HEK293 (cell line): ENCODE measurements at regions not wholly inside any gene's neighbourhood (a gene's known extent, or its start where the extent isn't known, plus 50 kb on each side); places are given as distances from the start of the nearest gene placed in this dataset.

Experiments
- CTCF ChIA-PET: fragments of 350-600 bp; formaldehyde crosslinking; extraction: SDS; loops from one replicate; lab custom pipeline; 2021; ENCODE audit warnings: antibody characterized with exemption; lab: Yijun Ruan, JAX
- POLR2A ChIA-PET: fragments of 300-600 bp; formaldehyde crosslinking; extraction: SDS; loops from one replicate; lab custom pipeline; 2020; ENCODE audit warnings: antibody characterized with exemption, inconsistent platforms; lab: Yijun Ruan, JAX
- H3K27ac ChIP-seq: fragments of 200-500 bp; sonication (Bioruptor generic); 2 replicates; pipeline ENCODE4 v1.5.1; 2014; ENCODE audit warnings: low read depth, low read length, control low read depth, inconsistent platforms; ENCODE audit errors: extremely low read depth
- H3K36me3 ChIP-seq, 2 experiments: fragments of 200-500 bp in 1 of 2; sonication (Bioruptor generic) in 1 of 2; 1 replicate in 1 of 2; 2 replicates in 1 of 2; pipeline ENCODE4 v1.5.1; 2014 to 2017; ENCODE audit warnings: inconsistent platforms in 2 of 2, low read length in 2 of 2; ENCODE audit not compliant: control insufficient read depth in 2 of 2, insufficient read depth in 1 of 2
- H3K4me1 ChIP-seq: fragments of 200-500 bp; sonication (Bioruptor generic); 2 replicates; pipeline ENCODE4 v1.5.1; 2014; ENCODE audit warnings: mild to moderate bottlenecking, low read length, inconsistent platforms; ENCODE audit not compliant: control insufficient read depth, insufficient read depth
- H3K4me3 ChIP-seq: 2 replicates; pipeline ENCODE4 v1.5.1; 2011; ENCODE audit warnings: low read depth, mild to moderate bottlenecking, control low read depth, low read length, moderate library complexity
- H3K9me3 ChIP-seq: fragments of 200-500 bp; sonication (Bioruptor generic); 2 replicates; pipeline ENCODE4 v1.5.1; 2014; ENCODE audit warnings: low read depth, low read length, inconsistent platforms; ENCODE audit not compliant: control insufficient read depth, insufficient read depth
- BCL11A ChIP-seq: fragments of 450-650 bp; formaldehyde crosslinking; IDR thresholded peaks from 2 replicates; pipeline ENCODE4 v1.5.1; 2016; ENCODE audit warnings: low read depth, missing biosample characterization, missing genetic modification characterization
- CTCF ChIP-seq: fragments of 450-650 bp; formaldehyde crosslinking; IDR thresholded peaks from 2 replicates; pipeline ENCODE4 v1.5.1; 2016; ENCODE audit warnings: missing biosample characterization, missing genetic modification characterization
- FEZF1 ChIP-seq: fragments of 450-650 bp; formaldehyde crosslinking; IDR thresholded peaks from 2 replicates; pipeline ENCODE4 v1.5.1; 2016; ENCODE audit warnings: missing biosample characterization, missing genetic modification characterization
- GLI2 ChIP-seq: fragments of 450-650 bp; formaldehyde crosslinking; IDR thresholded peaks from 2 replicates; pipeline ENCODE4; 2017; ENCODE audit warnings: missing biosample characterization, missing genetic modification characterization, low read depth, borderline replicate concordance
- GLI4 ChIP-seq: fragments of 450-650 bp; formaldehyde crosslinking; IDR thresholded peaks from 2 replicates; pipeline ENCODE4 v1.5.1; 2016; ENCODE audit warnings: missing biosample characterization, missing genetic modification characterization
- SCRT1 ChIP-seq: fragments of 450-650 bp; formaldehyde crosslinking; IDR thresholded peaks from 2 replicates; pipeline ENCODE4 v1.5.1; 2016; ENCODE audit warnings: missing biosample characterization, missing genetic modification characterization, borderline replicate concordance
- SCRT2 ChIP-seq: fragments of 450-650 bp; formaldehyde crosslinking; IDR thresholded peaks from 2 replicates; pipeline ENCODE4 v1.5.1; 2016; ENCODE audit warnings: missing biosample characterization, missing genetic modification characterization
- SP7 ChIP-seq: fragments of 450-650 bp; formaldehyde crosslinking; IDR thresholded peaks from 2 replicates; pipeline ENCODE4 v1.5.1; 2016; ENCODE audit warnings: missing biosample characterization, missing genetic modification characterization
- YY1 ChIP-seq: fragments of 450-650 bp; formaldehyde crosslinking; IDR thresholded peaks from 2 replicates; pipeline ENCODE4 v1.5.1; 2018; ENCODE audit warnings: missing biosample characterization, missing genetic modification characterization
- ZBTB8A ChIP-seq: fragments of 450-650 bp; formaldehyde crosslinking; IDR thresholded peaks from 2 replicates; pipeline ENCODE4 v1.5.1; 2016; ENCODE audit warnings: missing biosample characterization, missing genetic modification characterization
- ZNF10 ChIP-seq: fragments of 450-650 bp; formaldehyde crosslinking; IDR thresholded peaks from 2 replicates; pipeline ENCODE4 v1.5.1; 2017; ENCODE audit warnings: missing biosample characterization, missing genetic modification characterization
- ZNF121 ChIP-seq: fragments of 450-650 bp; formaldehyde crosslinking; IDR thresholded peaks from 2 replicates; pipeline ENCODE4 v1.5.1; 2016; ENCODE audit warnings: missing biosample characterization, missing genetic modification characterization
- ZNF138 ChIP-seq: fragments of 450-650 bp; formaldehyde crosslinking; IDR thresholded peaks from 2 replicates; pipeline ENCODE4 v1.5.1; 2016; ENCODE audit warnings: missing biosample characterization, missing genetic modification characterization, borderline replicate concordance
- ZNF155 ChIP-seq: fragments of 450-650 bp; formaldehyde crosslinking; IDR thresholded peaks from 2 replicates; pipeline ENCODE4 v1.5.1; 2016; ENCODE audit warnings: missing biosample characterization, missing genetic modification characterization
- ZNF169 ChIP-seq: fragments of 450-650 bp; formaldehyde crosslinking; IDR thresholded peaks from 2 replicates; pipeline ENCODE4 v1.5.1; 2016; ENCODE audit warnings: missing biosample characterization, missing genetic modification characterization
- ZNF2 ChIP-seq: fragments of 450-650 bp; formaldehyde crosslinking; IDR thresholded peaks from 2 replicates; pipeline ENCODE4 v1.5.1; 2016; ENCODE audit warnings: missing biosample characterization, missing genetic modification characterization
- ZNF501 ChIP-seq: fragments of 450-650 bp; formaldehyde crosslinking; IDR thresholded peaks from 2 replicates; pipeline ENCODE4 v1.5.1; 2016; ENCODE audit warnings: missing biosample characterization, missing genetic modification characterization
- ZNF529 ChIP-seq: fragments of 450-650 bp; formaldehyde crosslinking; IDR thresholded peaks from 2 replicates; pipeline ENCODE4 v1.5.1; 2017; ENCODE audit warnings: missing genetic modification characterization, missing biosample characterization; ENCODE audit not compliant: insufficient replicate concordance
- ZNF555 ChIP-seq: fragments of 450-650 bp; formaldehyde crosslinking; conservative IDR thresholded peaks from 2 replicates; pipeline ENCODE4 v1.5.1; 2017; ENCODE audit warnings: missing biosample characterization, mild to moderate bottlenecking, missing genetic modification characterization, inconsistent platforms
- ZNF561 ChIP-seq: fragments of 450-650 bp; IDR thresholded peaks from 2 replicates; pipeline ENCODE4 v1.5.1; 2018; ENCODE audit warnings: missing biosample characterization, missing genetic modification characterization, borderline replicate concordance
- ZNF571 ChIP-seq: fragments of 450-650 bp; formaldehyde crosslinking; IDR thresholded peaks from 2 replicates; pipeline ENCODE4 v1.5.0; 2017; ENCODE audit warnings: missing biosample characterization, missing genetic modification characterization
- ZNF692 ChIP-seq: fragments of 450-650 bp; formaldehyde crosslinking; IDR thresholded peaks from 2 replicates; pipeline ENCODE4 v1.5.1; 2016; ENCODE audit warnings: missing biosample characterization, missing genetic modification characterization
- ZNF747 ChIP-seq: fragments of 450-650 bp; formaldehyde crosslinking; IDR thresholded peaks from 2 replicates; pipeline ENCODE4 v1.5.1; 2016; ENCODE audit warnings: missing biosample characterization, missing genetic modification characterization
- ZXDB ChIP-seq: fragments of 450-650 bp; formaldehyde crosslinking; IDR thresholded peaks from 2 replicates; pipeline ENCODE4 v1.5.1; 2016; ENCODE audit warnings: missing biosample characterization, missing genetic modification characterization
- TF ChIP-seq, protein P1 (sequence below): fragments of 450-650 bp; formaldehyde crosslinking; IDR thresholded peaks from 2 replicates; pipeline ENCODE4 v1.5.1; 2017; ENCODE audit warnings: missing biosample characterization, missing genetic modification characterization
- TF ChIP-seq, protein P2 (sequence below): fragments of 450-650 bp; formaldehyde crosslinking; IDR thresholded peaks from 2 replicates; pipeline ENCODE4 v1.5.1; 2016; ENCODE audit warnings: missing biosample characterization, missing genetic modification characterization
- TF ChIP-seq, protein P3 (sequence below): fragments of 450-650 bp; formaldehyde crosslinking; IDR thresholded peaks from 2 replicates; pipeline ENCODE4 v1.5.1; 2017; ENCODE audit warnings: missing biosample characterization, missing genetic modification characterization
- TF ChIP-seq, protein P4 (sequence below): fragments of 450-650 bp; formaldehyde crosslinking; IDR thresholded peaks from 2 replicates; pipeline ENCODE4 v1.5.1; 2017; ENCODE audit warnings: missing biosample characterization, missing genetic modification characterization

GRCh38 chr21:23093259-23093658 is 2095.1 kb downstream of the NCAM2 start (continued):
- no peak for TF ChIP-seq CTCF
- no peak for TF ChIP-seq ZNF121 (tag by site-specific recombination)
- no peak for TF ChIP-seq ZNF155
- TF ChIP-seq ZNF555: no peak
- no peak for TF ChIP-seq ZNF2 (tag by site-specific recombination)
- TF ChIP-seq, all 188 proteins: peak for 0

GRCh38 chr21:23099185-23099584 is 2101.0 kb downstream of the NCAM2 start:
- POLR2A ChIA-PET: no interaction called here
- no peak overlapping the region for H3K27ac ChIP-seq

GRCh38 chr21:23101111-23101510 is 2102.9 kb downstream of the NCAM2 start:
- H3K9me3 ChIP-seq: no peaks in the 10 kb centered on the region; the same call in 1 of the 2 replicates
- no peaks in the 10 kb centered on the region for H3K4me1 ChIP-seq
- POLR2A ChIA-PET: no interaction called here
- H3K27ac ChIP-seq: no peak overlapping the region
- no peak overlapping the region for H3K4me3 ChIP-seq
- CTCF ChIA-PET: no interaction called here
- no peaks in the 10 kb centered on the region for H3K36me3 ChIP-seq
- TF ChIP-seq FEZF1 (no peak), ZBTB8A (tag by site-specific recombination) (no peak), ZNF692 (tag by site-specific recombination) (no peak), SCRT2 (tag by site-specific recombination) (no peak), GLI2 (tag by site-specific recombination) (no peak), ZNF10 (tag by site-specific recombination) (no peak), ZNF747 (no peak)
- TF ChIP-seq, protein P1, sequence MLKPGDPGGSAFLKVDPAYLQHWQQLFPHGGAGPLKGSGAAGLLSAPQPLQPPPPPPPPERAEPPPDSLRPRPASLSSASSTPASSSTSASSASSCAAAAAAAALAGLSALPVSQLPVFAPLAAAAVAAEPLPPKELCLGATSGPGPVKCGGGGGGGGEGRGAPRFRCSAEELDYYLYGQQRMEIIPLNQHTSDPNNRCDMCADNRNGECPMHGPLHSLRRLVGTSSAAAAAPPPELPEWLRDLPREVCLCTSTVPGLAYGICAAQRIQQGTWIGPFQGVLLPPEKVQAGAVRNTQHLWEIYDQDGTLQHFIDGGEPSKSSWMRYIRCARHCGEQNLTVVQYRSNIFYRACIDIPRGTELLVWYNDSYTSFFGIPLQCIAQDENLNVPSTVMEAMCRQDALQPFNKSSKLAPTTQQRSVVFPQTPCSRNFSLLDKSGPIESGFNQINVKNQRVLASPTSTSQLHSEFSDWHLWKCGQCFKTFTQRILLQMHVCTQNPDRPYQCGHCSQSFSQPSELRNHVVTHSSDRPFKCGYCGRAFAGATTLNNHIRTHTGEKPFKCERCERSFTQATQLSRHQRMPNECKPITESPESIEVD (tag by site-specific recombination): no peak

More at GRCh38 chr21:23099185-23099584, 2101.0 kb downstream of the NCAM2 start:
- Histone ChIP-seq H3K4me1 (no peaks in the 10 kb centered on the region), H3K9me3 (no peaks in the 10 kb centered on the region; the same call in 1 of the 2 replicates), H3K36me3 (no peaks in the 10 kb centered on the region), H3K4me3 (no peak overlapping the region)
- no peak for TF ChIP-seq ZNF501 (tag by site-specific recombination)
- TF ChIP-seq ZNF169 (tag by site-specific recombination): no peak
- TF ChIP-seq ZNF571 (tag by site-specific recombination): no peak
- TF ChIP-seq ZNF529 (tag by site-specific recombination): no peak
- no peak for TF ChIP-seq SP7 (tag by site-specific recombination)
- TF ChIP-seq, protein P1 (tag by site-specific recombination): no peak
- TF ChIP-seq GLI4 (tag by site-specific recombination): no peak
- no peak for TF ChIP-seq SCRT1
- TF ChIP-seq, protein P2, sequence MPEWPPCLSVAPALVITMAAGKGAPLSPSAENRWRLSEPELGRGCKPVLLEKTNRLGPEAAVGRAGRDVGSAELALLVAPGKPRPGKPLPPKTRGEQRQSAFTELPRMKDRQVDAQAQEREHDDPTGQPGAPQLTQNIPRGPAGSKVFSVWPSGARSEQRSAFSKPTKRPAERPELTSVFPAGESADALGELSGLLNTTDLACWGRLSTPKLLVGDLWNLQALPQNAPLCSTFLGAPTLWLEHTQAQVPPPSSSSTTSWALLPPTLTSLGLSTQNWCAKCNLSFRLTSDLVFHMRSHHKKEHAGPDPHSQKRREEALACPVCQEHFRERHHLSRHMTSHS (tag by site-specific recombination): no peak
- TF ChIP-seq, protein P3, sequence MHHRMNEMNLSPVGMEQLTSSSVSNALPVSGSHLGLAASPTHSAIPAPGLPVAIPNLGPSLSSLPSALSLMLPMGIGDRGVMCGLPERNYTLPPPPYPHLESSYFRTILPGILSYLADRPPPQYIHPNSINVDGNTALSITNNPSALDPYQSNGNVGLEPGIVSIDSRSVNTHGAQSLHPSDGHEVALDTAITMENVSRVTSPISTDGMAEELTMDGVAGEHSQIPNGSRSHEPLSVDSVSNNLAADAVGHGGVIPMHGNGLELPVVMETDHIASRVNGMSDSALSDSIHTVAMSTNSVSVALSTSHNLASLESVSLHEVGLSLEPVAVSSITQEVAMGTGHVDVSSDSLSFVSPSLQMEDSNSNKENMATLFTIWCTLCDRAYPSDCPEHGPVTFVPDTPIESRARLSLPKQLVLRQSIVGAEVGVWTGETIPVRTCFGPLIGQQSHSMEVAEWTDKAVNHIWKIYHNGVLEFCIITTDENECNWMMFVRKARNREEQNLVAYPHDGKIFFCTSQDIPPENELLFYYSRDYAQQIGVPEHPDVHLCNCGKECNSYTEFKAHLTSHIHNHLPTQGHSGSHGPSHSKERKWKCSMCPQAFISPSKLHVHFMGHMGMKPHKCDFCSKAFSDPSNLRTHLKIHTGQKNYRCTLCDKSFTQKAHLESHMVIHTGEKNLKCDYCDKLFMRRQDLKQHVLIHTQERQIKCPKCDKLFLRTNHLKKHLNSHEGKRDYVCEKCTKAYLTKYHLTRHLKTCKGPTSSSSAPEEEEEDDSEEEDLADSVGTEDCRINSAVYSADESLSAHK: no peak
- no peak for TF ChIP-seq ZXDB (tag by site-specific recombination)
- TF ChIP-seq ZNF138: no peak
- no peak for TF ChIP-seq BCL11A
- TF ChIP-seq, protein P4, sequence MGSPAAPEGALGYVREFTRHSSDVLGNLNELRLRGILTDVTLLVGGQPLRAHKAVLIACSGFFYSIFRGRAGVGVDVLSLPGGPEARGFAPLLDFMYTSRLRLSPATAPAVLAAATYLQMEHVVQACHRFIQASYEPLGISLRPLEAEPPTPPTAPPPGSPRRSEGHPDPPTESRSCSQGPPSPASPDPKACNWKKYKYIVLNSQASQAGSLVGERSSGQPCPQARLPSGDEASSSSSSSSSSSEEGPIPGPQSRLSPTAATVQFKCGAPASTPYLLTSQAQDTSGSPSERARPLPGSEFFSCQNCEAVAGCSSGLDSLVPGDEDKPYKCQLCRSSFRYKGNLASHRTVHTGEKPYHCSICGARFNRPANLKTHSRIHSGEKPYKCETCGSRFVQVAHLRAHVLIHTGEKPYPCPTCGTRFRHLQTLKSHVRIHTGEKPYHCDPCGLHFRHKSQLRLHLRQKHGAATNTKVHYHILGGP (tag by site-specific recombination): no peak
- no peak for TF ChIP-seq ZNF561 (tag by site-specific recombination)
- no peak for TF ChIP-seq YY1 (tag by site-specific recombination)
- CTCF ChIA-PET: no interaction called here
